ENCODE measurements at regions not wholly inside any gene's neighbourhood (a gene's known extent, or its start where the extent isn't known, plus 50 kb on each side); places are given as distances from the start of the nearest gene placed in this dataset.

GRCh38 chr21:38956856-38957571 lies 151.3 kb downstream of the ETS2 start:
- DNase-seq (ENCODE audit: low read depth): peak; percentile 56

- DNase-seq (ENCODE audit: low read depth): no peak
These were observed 150.8 kb downstream of the ETS2 start for GRCh38 chr21:38956521-38956855.

DNA sequence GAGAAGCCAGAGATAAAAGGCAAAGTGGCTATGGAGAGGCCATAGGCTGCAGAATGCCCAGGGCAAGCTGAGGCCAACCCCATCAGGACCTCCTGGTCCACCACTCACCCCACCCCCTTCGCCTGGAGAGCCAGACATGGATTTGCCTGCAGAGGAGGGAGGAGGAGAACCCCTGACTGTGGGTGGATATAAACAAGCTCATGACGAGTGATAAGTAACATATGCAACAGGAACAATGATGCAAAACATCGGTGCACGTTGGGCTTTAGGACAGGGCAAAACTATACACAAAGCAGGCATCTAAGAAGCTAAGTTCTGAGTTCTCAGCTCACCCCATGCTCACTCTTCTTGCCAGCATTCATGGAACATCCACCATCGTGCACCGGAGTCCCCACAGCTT lies 150.3 kb downstream of the ETS2 start:
- peak; percentile 34 for DNase-seq (ENCODE audit: low read depth)

DNA sequence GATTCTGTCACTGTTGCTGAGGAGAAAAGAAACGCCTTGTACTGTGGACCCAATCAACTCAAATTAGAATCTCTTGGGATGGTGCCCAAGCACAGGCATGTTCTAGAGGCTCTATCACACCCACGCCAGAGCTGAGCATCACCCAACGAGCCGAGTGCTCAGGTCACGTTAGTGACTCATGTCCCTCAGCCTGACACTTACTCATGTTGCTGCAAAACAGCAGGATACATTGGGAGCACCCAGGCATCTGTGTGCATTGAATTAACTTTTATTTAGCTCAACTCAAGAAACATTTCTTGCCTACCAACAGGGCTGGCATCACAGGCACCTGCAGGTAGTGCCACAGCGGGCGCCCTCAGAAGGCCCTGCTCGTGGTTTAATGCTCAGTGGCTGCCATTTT lies 149.8 kb downstream of the ETS2 start:
- DNase-seq (ENCODE audit: low read depth): peak; percentile 27

GRCh38 chr21:38954588-38955004 lies 148.9 kb downstream of the ETS2 start:
- no peak for DNase-seq (ENCODE audit: low read depth)

DNA sequence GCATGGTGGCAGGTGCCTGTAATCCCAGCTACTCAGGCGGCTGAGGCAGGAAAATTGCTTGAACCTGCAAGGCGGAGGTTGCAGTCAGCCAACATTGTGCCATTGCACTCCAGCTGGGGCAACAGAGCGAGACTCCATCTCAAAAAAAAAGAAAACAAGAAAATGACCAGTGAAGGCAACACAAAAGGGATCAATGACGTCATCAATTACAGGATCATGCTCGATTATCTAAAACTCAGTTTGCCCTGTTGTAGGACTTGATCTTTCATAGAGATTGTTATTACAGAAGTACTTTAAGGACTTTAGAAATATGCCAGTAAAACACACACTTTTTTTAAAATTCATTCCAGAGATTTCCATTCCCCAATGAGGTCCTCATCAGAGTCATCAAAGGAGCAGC lies 147.8 kb downstream of the ETS2 start:
- DNase-seq (ENCODE audit: low read depth): no peak

GRCh38 chr21:38952890-38953289 lies 147.2 kb downstream of the ETS2 start:
- no peak for DNase-seq (ENCODE audit: low read depth)

GRCh38 chr21:38951095-38951730 lies 145.5 kb downstream of the ETS2 start:
- no peak for DNase-seq (ENCODE audit: low read depth)

- peak; percentile 40 for DNase-seq (ENCODE audit: low read depth)
These were observed 144.8 kb downstream of the ETS2 start for GRCh38 chr21:38950435-38951094.

GRCh38 chr21:38949070-38949380 lies 143.3 kb downstream of the ETS2 start:
- no peak for DNase-seq (ENCODE audit: low read depth)

DNA sequence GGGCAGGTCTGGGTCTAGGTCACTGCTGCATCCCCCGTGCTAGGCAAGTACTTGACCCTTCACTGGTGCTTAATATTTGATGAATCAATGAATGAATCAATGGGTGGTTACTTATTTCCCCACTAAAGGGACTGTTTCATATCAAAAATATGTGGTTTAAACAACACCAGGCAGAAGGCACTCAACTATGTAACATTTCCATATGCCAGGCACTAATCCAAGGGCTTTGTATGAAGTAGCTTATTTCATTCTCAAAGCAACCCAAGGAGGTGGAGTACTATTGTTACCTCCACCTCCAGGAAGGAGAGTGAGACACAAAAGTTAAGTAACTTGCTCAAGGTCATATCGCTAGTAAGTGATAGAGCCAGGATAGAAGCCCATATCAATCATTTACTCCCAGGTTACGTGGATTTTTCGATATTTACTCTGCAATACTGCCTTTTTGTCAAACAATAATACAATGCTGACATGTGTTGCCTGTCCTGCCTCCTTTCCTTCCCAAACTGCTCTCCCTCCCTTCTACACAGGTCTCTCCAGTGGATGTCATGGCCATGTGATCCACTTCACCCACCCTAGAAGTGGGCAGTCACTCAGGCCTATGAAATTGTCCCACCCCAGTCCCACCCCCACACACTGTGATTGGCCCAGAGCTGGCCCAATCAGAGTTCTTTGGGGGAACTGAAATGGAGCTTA lies 142.8 kb downstream of the ETS2 start:
- DNase-seq (ENCODE audit: low read depth): no peak

DNA sequence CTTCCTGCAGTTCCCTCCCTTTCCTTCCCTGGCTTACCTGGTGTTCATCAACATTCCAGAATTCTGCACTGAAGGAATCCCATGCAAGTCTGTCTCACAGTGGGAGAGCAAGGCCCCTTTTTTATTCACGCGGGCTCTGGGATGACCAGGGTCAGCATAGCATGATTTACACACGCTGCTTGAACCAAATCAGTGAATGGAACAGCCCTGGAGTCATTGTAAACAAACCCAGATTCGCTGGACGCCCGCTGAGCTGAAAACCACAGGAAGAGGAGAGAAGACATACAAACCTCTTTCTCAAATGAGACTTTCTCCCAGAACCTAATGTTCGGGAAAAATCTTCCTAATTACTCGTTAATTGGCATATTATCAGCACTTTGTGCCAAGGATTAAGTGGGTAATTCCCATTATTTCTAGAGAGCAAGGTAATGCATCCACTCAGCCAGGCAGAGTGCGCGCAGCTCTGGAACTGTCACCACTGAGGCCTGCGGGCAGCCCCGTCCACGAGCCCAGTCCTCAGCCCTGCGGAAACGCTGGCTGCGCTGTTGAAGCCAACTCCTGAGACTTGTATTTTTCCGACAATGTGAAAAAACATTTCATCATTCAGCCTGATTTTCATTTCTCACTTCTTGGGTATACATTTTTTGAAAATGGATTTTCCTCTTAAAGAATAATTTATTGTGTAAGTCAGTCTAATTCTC lies 140.0 kb downstream of the ETS2 start:
- peak; percentile 6 for DNase-seq (ENCODE audit: low read depth)

DNA sequence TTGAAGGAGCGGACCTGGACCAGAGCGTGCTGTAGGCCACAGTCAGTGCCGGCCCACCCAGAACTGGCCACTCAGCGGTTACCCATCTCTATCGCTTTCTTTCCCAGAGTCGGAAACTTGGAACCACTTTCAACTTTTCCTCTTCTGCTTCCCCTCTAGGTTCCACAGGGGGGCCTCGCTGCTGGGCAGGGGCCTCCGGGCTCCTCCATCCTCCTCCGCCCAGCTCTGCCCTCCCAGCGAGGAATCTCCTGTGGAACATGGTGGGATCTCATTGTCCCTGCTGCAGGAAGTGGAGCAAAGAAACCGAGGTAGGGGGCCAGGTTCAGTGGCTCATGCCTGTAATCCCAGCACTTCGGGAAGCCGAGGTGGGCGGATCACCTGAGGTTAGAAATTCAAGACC lies 139.2 kb downstream of the ETS2 start:
- no peak for DNase-seq (ENCODE audit: low read depth)

- DNase-seq (ENCODE audit: low read depth): no peak
These were observed 138.7 kb downstream of the ETS2 start for GRCh38 chr21:38944402-38944801.

DNA sequence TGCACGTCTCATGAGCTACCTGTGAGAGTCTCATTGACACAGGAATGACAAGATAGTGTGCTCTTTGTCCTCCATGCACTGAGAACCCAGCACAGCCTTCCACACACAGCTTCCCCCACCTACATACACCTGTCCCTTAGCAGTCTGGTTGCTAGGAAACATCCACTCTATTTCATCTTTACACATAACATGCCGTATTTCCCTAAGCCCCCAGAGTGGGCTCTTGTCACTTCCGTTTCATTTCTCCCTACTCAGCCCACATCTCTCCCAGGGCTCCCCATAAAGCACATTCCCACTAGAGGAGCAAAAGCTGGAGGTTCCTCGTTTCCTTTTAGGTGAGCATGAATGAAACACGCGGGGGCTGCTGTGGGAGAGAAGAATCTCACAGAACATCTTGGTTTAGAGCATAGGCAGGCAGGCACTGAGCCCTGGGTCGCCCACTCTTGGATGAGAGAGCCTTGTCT lies 137.1 kb downstream of the ETS2 start:
- DNase-seq (ENCODE audit: low read depth): no peak

- no peak for DNase-seq (ENCODE audit: low read depth)
These were observed 133.0 kb downstream of the ETS2 start for GRCh38 chr21:38938769-38939168.

- DNase-seq (ENCODE audit: low read depth): no peak
These were observed 132.6 kb downstream of the ETS2 start for GRCh38 chr21:38938343-38938742.

DNA sequence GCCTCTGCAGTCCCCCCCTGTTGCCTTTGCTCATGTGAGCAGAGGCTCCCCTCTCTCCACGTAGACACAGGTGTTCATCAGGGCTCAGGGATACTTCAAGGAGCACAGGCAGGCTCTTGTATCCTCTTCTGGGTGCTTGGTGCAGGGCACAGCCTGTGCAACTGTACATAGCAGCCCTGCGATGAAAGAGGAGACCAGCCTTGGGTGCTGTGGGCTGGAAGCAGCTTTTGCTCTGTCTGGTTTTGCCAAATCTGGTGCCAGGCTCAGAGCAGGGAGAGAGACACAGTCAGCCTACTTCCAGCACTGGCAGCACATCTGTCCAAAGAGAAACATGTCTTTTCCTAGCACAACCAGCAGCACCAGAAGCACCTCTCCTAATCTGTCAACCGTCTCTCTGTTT lies 132.1 kb downstream of the ETS2 start:
- no peak for DNase-seq (ENCODE audit: low read depth)

GRCh38 chr21:38937286-38937790 lies 131.6 kb downstream of the ETS2 start:
- peak; percentile 64 for DNase-seq (ENCODE audit: low read depth)

DNA sequence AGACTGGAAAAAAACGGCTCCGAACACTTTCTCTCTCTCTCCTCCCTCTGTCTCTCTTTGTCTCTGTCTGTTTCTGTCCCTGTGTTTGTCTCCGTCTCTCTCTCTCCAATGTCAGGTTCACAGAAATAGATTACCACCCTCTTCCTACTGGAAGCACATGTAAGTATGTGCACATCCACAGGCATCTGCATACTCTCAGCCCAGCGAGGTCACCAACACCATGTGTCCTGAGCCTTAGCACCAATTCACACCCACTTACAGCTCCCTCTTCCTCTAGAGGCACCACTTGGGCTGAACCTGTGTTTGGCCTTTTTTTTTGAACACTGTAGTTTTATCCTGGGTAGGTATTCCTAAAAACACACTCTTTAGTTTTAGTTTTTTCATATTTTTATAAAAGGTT lies 130.5 kb downstream of the ETS2 start:
- DNase-seq (ENCODE audit: low read depth): no peak

GRCh38 chr21:38933731-38934130 lies 128.0 kb downstream of the ETS2 start:
- DNase-seq (ENCODE audit: low read depth): no peak

DNA sequence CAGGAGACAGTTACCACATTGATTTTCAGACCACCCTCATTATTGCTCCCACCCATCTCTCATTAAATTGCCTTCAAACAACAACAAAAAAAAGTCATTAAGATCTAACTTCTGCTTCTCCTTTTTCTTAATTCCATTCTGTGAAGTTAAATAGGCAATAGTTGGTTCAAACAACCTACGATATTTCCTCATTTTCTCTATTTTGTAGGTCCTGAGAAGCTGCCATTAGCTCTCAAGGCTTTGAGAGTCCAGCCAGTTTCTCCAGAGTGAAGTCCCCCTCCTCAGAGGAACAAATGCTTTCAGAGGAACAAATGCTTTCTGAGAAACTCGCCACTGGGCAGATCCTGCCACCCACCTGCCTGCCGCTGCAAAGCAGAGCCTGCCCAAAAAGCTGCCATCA lies 125.6 kb downstream of the ETS2 start:
- DNase-seq (ENCODE audit: low read depth): no peak

All from amniotic epithelial cell (primary cell).